IMR-90 (cell line): ENCODE measurements at regions not wholly inside any gene's neighbourhood (a gene's known extent, or its start where the extent isn't known, plus 50 kb on each side); places are given as distances from the start of the nearest gene placed in this dataset.

Experiments
- ATAC-seq: fragments of 200-7000 bp; cut with Tn5 transposase; 2 replicates; pipeline ENCODE4 v1.9.1; 2020; ENCODE audit warnings: low read depth, mild to moderate bottlenecking, moderate library complexity
- BruUV-seq: library from RNA; stranded (reverse); fragments of 400-500 nt; replicated peaks from 2 replicates; lab custom pipeline; 2021; lab: Mats Ljungman, UMichigan
- CTCF ChIA-PET: fragments of 300-600 bp; formaldehyde crosslinking; extraction: SDS; loops from one replicate; lab custom pipeline; 2021; ENCODE audit warnings: antibody characterized with exemption; lab: Yijun Ruan, JAX
- POLR2A ChIA-PET: fragments of 300-600 bp; sonication (Branson Sonifier 250); formaldehyde crosslinking; loops from one replicate; lab custom pipeline; 2022; ENCODE audit warnings: antibody characterized with exemption; ENCODE audit not compliant: unreplicated experiment; lab: Charles Lee
- DNase-seq: peaks from one replicate; pipeline ENCODE4 v3.0.0; 2013
- H2AFZ ChIP-seq: replicated peaks from 2 replicates; pipeline ENCODE3; 2013; ENCODE audit warnings: low read length, mild to moderate bottlenecking; ENCODE audit not compliant: poor library complexity
- H2AK5ac ChIP-seq: 2 replicates; pipeline ENCODE4 v1.6.1; 2013; ENCODE audit warnings: low read depth, low read length, inconsistent platforms
- H2AK9ac ChIP-seq: replicated peaks from 2 replicates; pipeline ENCODE3; 2013; ENCODE audit warnings: mild to moderate bottlenecking, low read depth, low read length, moderate library complexity; ENCODE audit not compliant: poor library complexity
- H2BK120ac ChIP-seq: 2 replicates; pipeline ENCODE4 v1.6.1; 2013; ENCODE audit warnings: low read depth, low read length, inconsistent platforms
- H2BK15ac ChIP-seq: 3 replicates; pipeline ENCODE4 v1.6.1; 2013; ENCODE audit warnings: low read depth, low read length, inconsistent platforms
- H2BK20ac ChIP-seq: 2 replicates; pipeline ENCODE4 v1.6.1; 2013; ENCODE audit warnings: low read depth, mild to moderate bottlenecking, inconsistent platforms, low read length, moderate library complexity
- H2BK5ac ChIP-seq: 2 replicates; pipeline ENCODE4 v1.6.1; 2013; ENCODE audit warnings: mild to moderate bottlenecking, low read depth, low read length, inconsistent platforms; ENCODE audit not compliant: poor library complexity, severe bottlenecking
- H3K14ac ChIP-seq: replicated peaks from 2 replicates; pipeline ENCODE4 v1.6.1; 2013; ENCODE audit warnings: low read depth, low read length, inconsistent platforms
- H3K18ac ChIP-seq: 2 replicates; pipeline ENCODE4 v1.6.1; 2013; ENCODE audit warnings: low read depth, low read length, control low read depth
- H3K23ac ChIP-seq: 2 replicates; pipeline ENCODE4 v1.6.1; 2013; ENCODE audit warnings: low read depth, low read length, inconsistent platforms
- H3K27ac ChIP-seq: 2 replicates; pipeline ENCODE4 v1.5.1; 2013; ENCODE audit warnings: mild to moderate bottlenecking, control low read depth, low read length; ENCODE audit not compliant: insufficient read depth
- H3K27me3 ChIP-seq: 2 replicates; pipeline ENCODE4 v1.6.1; 2013; ENCODE audit warnings: low read length; ENCODE audit not compliant: control insufficient read depth, insufficient read depth
- H3K36me3 ChIP-seq: 2 replicates; pipeline ENCODE4 v1.6.1; 2013; ENCODE audit warnings: low read length, mixed read lengths; ENCODE audit not compliant: control insufficient read depth, insufficient read depth
- H3K4ac ChIP-seq: 2 replicates; pipeline ENCODE4 v1.6.1; 2013; ENCODE audit warnings: low read depth, low read length, inconsistent platforms
- H3K4me1 ChIP-seq: 2 replicates; pipeline ENCODE4 v1.6.1; 2013; ENCODE audit warnings: low read length, mixed read lengths; ENCODE audit not compliant: control insufficient read depth, insufficient read depth
- H3K4me2 ChIP-seq: 2 replicates; pipeline ENCODE4 v1.6.1; 2013; ENCODE audit warnings: low read depth, mild to moderate bottlenecking, control low read depth, low read length, moderate library complexity
- H3K4me3 ChIP-seq: 2 replicates; pipeline ENCODE4 v1.5.1; 2013; ENCODE audit warnings: low read depth, mild to moderate bottlenecking, control low read depth, low read length, moderate library complexity; ENCODE audit not compliant: insufficient read depth
- H3K56ac ChIP-seq: 2 replicates; pipeline ENCODE4 v1.6.1; 2013; ENCODE audit warnings: low read length, inconsistent platforms; ENCODE audit not compliant: insufficient read depth; ENCODE audit errors: extremely low read depth
- H3K79me1 ChIP-seq, 2 experiments: 2 replicates each; pipeline ENCODE4 v1.6.1; 2013; ENCODE audit warnings: low read length in 2 of 2, inconsistent platforms in 1 of 2, low read depth in 1 of 2
- H3K9ac ChIP-seq: 2 replicates; pipeline ENCODE4 v1.6.1; 2013; ENCODE audit warnings: low read depth, low read length, control low read depth
- H3K9me1 ChIP-seq: 2 replicates; pipeline ENCODE4 v1.6.1; 2013; ENCODE audit warnings: low read length, inconsistent platforms; ENCODE audit not compliant: insufficient read depth
- H3K9me3 ChIP-seq: 2 replicates; pipeline ENCODE4 v1.6.1; 2013; ENCODE audit warnings: low read length; ENCODE audit not compliant: control insufficient read depth, insufficient read depth
- H4K20me1 ChIP-seq: 2 replicates; pipeline ENCODE4 v1.6.1; 2013; ENCODE audit warnings: low read length, inconsistent platforms; ENCODE audit not compliant: insufficient read depth
- H4K5ac ChIP-seq: 2 replicates; pipeline ENCODE4 v1.6.1; 2013; ENCODE audit warnings: mild to moderate bottlenecking, low read depth, low read length, control low read depth
- H4K8ac ChIP-seq, 2 experiments: 2 replicates each; pipeline ENCODE4 v1.6.1; 2013; ENCODE audit warnings: low read depth in 2 of 2, low read length in 2 of 2, control low read depth in 1 of 2, inconsistent platforms in 1 of 2
- H4K91ac ChIP-seq: 2 replicates; pipeline ENCODE4 v1.6.1; 2013; ENCODE audit warnings: low read depth, low read length, inconsistent platforms; ENCODE audit not compliant: insufficient read depth
- CEBPB ChIP-seq: IDR thresholded peaks from 2 replicates; pipeline ENCODE4 v1.6.1; 2012; ENCODE audit warnings: low read depth, low read length, improper control_type of control experiment
- ELK1 ChIP-seq: fragments of 150-350 bp; IDR thresholded peaks from 2 replicates; pipeline ENCODE4 v1.6.1; 2016; ENCODE audit warnings: low read depth, mild to moderate bottlenecking, low read length, moderate library complexity, borderline replicate concordance
- USF2 ChIP-seq: fragments of 150-350 bp; IDR thresholded peaks from 2 replicates; pipeline ENCODE4 v1.6.1; 2017; ENCODE audit warnings: mild to moderate bottlenecking, antibody characterized with exemption, low read length, low read depth
- WGBS, 2 experiments: methylation state at CpG; one replicate each; pipeline versions ENCODE4 v1.1.5 to v1.1.7; 2013; ENCODE audit warnings: missing lambda C conversion rate in 2 of 2; ENCODE audit not compliant: insufficient read length in 1 of 2; ENCODE audit errors: extremely low coverage in 2 of 2; 5-methylcytosine and 5-hydroxymethylcytosine counted together
- dilution Hi-C: fragments of 300-500 bp; cut with HindIII; formaldehyde crosslinking; loops from one replicate; pipeline ENCODE4 v1.14.3; 2018; ENCODE audit warnings: low sequenced_read_pairs; ENCODE audit not compliant: unreplicated experiment
- in situ Hi-C: fragments of 300-500 bp; cut with MboI; formaldehyde crosslinking; loops from 3 replicates; pipeline ENCODE4 v1.14.3; 2019; ENCODE audit warnings: low sequenced_read_pairs, inconsistent platforms, mixed read lengths
- intact Hi-C: fragments of 100-400 bp; cut with micrococcal nuclease; formaldehyde crosslinking; loops from 2 replicates; pipeline ENCODE4 v1.10.0; 2022

GRCh38 chr5:118597543-118597942 lies 390.8 kb downstream of the DTWD2 start:
- no peak for ATAC-seq
- Histone ChIP-seq H3K27me3 (no peaks in the 10 kb centered on the region), H3K27ac (no peak overlapping the region), H3K18ac (no peak overlapping the region), H3K23ac (no peak overlapping the region), H2AK9ac (no peak overlapping the region), H2AFZ (no peak overlapping the region), H4K8ac (no peak overlapping the region), H3K4me2 (no peak overlapping the region), H2AK5ac (no peak overlapping the region), H2BK15ac (no peak overlapping the region), H2BK20ac (no peak overlapping the region), H2BK5ac (no peak overlapping the region), H4K91ac (no peak overlapping the region), H3K4me1 (no peaks in the 10 kb centered on the region), H3K56ac (no peak overlapping the region), H3K9me1 (no peaks in the 10 kb centered on the region), H3K9ac (no peak overlapping the region), H3K9me3 (no peaks in the 10 kb centered on the region), H3K14ac (no peak overlapping the region), H3K4ac (no peak overlapping the region), H4K20me1 (no peaks in the 10 kb centered on the region), H2BK120ac (no peak overlapping the region), H4K5ac (no peak overlapping the region), H3K36me3 (no peaks in the 10 kb centered on the region), H3K4me3 (no peak overlapping the region), H3K79me1 (no peaks in the 10 kb centered on the region)
- in situ Hi-C loops (no loop called here), intact Hi-C loops (no loop called here), dilution Hi-C loops (no loop called here)
- DNase-seq: no peak
- ChIA-PET POLR2A (no interaction called here), CTCF (no interaction called here)
- WGBS, 2 experiments: no CpG with 5 or more reads among the region's 3 CpGs
- BruUV-seq: no TSS peak
- TF ChIP-seq CEBPB (no peak), ELK1 (no peak), USF2 (no peak)
